Liver (tissue), 8 donors: ENCODE measurements at regions not wholly inside any gene's neighbourhood (a gene's known extent, or its start where the extent isn't known, plus 50 kb on each side); places are given as distances from the start of the nearest gene placed in this dataset.

Experiments used
- DNase-seq: peaks from one replicate; pipeline ENCODE4 v3.0.0-alpha.2; 2017; ENCODE audit warnings: low spot score
- H3K27ac ChIP-seq, 2 donors: one replicate each; pipeline ENCODE4 v1.7.0; 2013; ENCODE audit warnings: inconsistent platforms in 2 of 2, low read length in 2 of 2, control low read depth in 1 of 2, low read depth in 1 of 2, mild to moderate bottlenecking in 1 of 2
- H3K27me3 ChIP-seq, 4 donors: one replicate each; pipeline versions ENCODE4 v1.6.1 to v1.7.0; 2013; ENCODE audit warnings: low read length in 3 of 4, inconsistent platforms in 1 of 4, mild to moderate bottlenecking in 1 of 4, moderate library complexity in 1 of 4; ENCODE audit not compliant: control insufficient read depth in 4 of 4, insufficient read depth in 4 of 4
- H3K36me3 ChIP-seq, 4 donors: one replicate each; pipeline versions ENCODE4 v1.6.1 to v1.7.0; 2013; ENCODE audit warnings: low read length in 3 of 4, mild to moderate bottlenecking in 3 of 4, low read depth in 1 of 4, moderate library complexity in 1 of 4; ENCODE audit not compliant: control insufficient read depth in 4 of 4, insufficient read depth in 3 of 4
- H3K4me1 ChIP-seq, 4 donors: one replicate each; pipeline versions ENCODE4 v1.6.1 to v1.7.0; 2013; ENCODE audit warnings: low read length in 3 of 4, mild to moderate bottlenecking in 3 of 4, moderate library complexity in 1 of 4; ENCODE audit not compliant: control insufficient read depth in 4 of 4, insufficient read depth in 4 of 4
- H3K4me3 ChIP-seq, 3 donors: one replicate each; pipeline versions ENCODE4 v1.6.1 to v1.7.0; 2013; ENCODE audit warnings: low read length in 3 of 3, control low read depth in 1 of 3, low read depth in 1 of 3, mild to moderate bottlenecking in 1 of 3
- H3K9ac ChIP-seq, 2 donors: one replicate each; pipeline ENCODE4 v1.7.0; 2013; ENCODE audit warnings: low read length in 2 of 2, mild to moderate bottlenecking in 2 of 2, moderate library complexity in 2 of 2, control low read depth in 1 of 2, low read depth in 1 of 2
- H3K9me3 ChIP-seq, 4 donors: one replicate each; pipeline versions ENCODE4 v1.6.1 to v1.7.0; 2013; ENCODE audit warnings: low read length in 3 of 4; ENCODE audit not compliant: control insufficient read depth in 4 of 4
- EGR1 ChIP-seq, 2 donors: IDR thresholded peaks; 2 replicates each; pipeline ENCODE4 v1.6.1; 2016 to 2018; ENCODE audit warnings: antibody characterized with exemption in 2 of 2, low read depth in 2 of 2
- FOXA1 ChIP-seq: IDR thresholded peaks from 2 replicates; pipeline ENCODE4 v1.6.1; 2016; ENCODE audit warnings: antibody characterized with exemption
- FOXA2 ChIP-seq: IDR thresholded peaks from 2 replicates; pipeline ENCODE4 v1.6.1; 2016; ENCODE audit warnings: antibody characterized with exemption
- GABPA ChIP-seq, 2 donors: IDR thresholded peaks in 1 of 2; conservative IDR thresholded peaks in 1 of 2; 2 replicates each; pipeline ENCODE4 v1.6.1; 2016; ENCODE audit warnings: antibody characterized with exemption in 2 of 2, mild to moderate bottlenecking in 1 of 2, moderate library complexity in 1 of 2
- HNF4A ChIP-seq, 2 donors: conservative IDR thresholded peaks; 2 replicates each; pipeline ENCODE4 v1.6.1; 2016; ENCODE audit warnings: antibody characterized with exemption in 2 of 2, mild to moderate bottlenecking in 2 of 2
- HNF4G ChIP-seq: IDR thresholded peaks from 2 replicates; pipeline ENCODE4 v1.6.1; 2016; ENCODE audit warnings: antibody characterized with exemption
- JUND ChIP-seq, 2 donors: IDR thresholded peaks; 2 replicates each; pipeline ENCODE4 v1.6.1; 2016; ENCODE audit warnings: antibody characterized with exemption in 2 of 2
- NR2F2 ChIP-seq: IDR thresholded peaks from 2 replicates; pipeline ENCODE4 v1.6.1; 2016; ENCODE audit warnings: antibody characterized with exemption
- RAD21 ChIP-seq, 2 donors: IDR thresholded peaks; 2 replicates each; pipeline ENCODE4 v1.6.1; 2016; ENCODE audit warnings: antibody characterized with exemption in 2 of 2, mild to moderate bottlenecking in 2 of 2
- RXRA ChIP-seq, 2 donors: IDR thresholded peaks; 2 replicates each; pipeline ENCODE4 v1.6.1; 2017 to 2018; ENCODE audit warnings: antibody characterized with exemption in 2 of 2, mild to moderate bottlenecking in 1 of 2
- SP1 ChIP-seq: IDR thresholded peaks from 2 replicates; pipeline ENCODE4 v1.6.1; 2018; ENCODE audit warnings: antibody characterized with exemption, mild to moderate bottlenecking
- TAF1 ChIP-seq: conservative IDR thresholded peaks from 2 replicates; pipeline ENCODE4 v1.6.1; 2016; ENCODE audit warnings: antibody characterized with exemption, mild to moderate bottlenecking
- YY1 ChIP-seq: IDR thresholded peaks from 2 replicates; pipeline ENCODE4 v1.6.1; 2016; ENCODE audit warnings: antibody characterized with exemption, mild to moderate bottlenecking
- ZBTB33 ChIP-seq: IDR thresholded peaks from 2 replicates; pipeline ENCODE4 v1.6.1; 2016; ENCODE audit warnings: antibody characterized with exemption
- WGBS: extraction: QIAGEN DNeasy Blood & Tissue Kit; methylation state at CpG from one replicate; pipeline ENCODE4 v1.1.7; 2013; 5-methylcytosine and 5-hydroxymethylcytosine counted together
- TF ChIP-seq, protein P1 (sequence below): IDR thresholded peaks from 2 replicates; pipeline ENCODE4 v1.6.1; 2016; ENCODE audit warnings: antibody characterized with exemption
- TF ChIP-seq, protein P2 (sequence below): IDR thresholded peaks from 2 replicates; pipeline ENCODE4 v1.6.1; 2016; ENCODE audit warnings: antibody characterized with exemption, mild to moderate bottlenecking
- TF ChIP-seq, protein P3 (sequence below): fragments of 150-350 bp; IDR thresholded peaks from 2 replicates; pipeline ENCODE4 v1.5.1; 2017; ENCODE audit warnings: improper control_type of control experiment, low read depth, low read length; ENCODE audit not compliant: missing input control
- TF ChIP-seq, protein P4 (sequence below): IDR thresholded peaks from 2 replicates; pipeline ENCODE4 v1.6.1; 2016; ENCODE audit warnings: antibody characterized with exemption
- donor health status: healthy.
- donor health status: healthy.
- donor health status: healthy.
- donor health status: healthy.
- donor health status: healthy.

DNA sequence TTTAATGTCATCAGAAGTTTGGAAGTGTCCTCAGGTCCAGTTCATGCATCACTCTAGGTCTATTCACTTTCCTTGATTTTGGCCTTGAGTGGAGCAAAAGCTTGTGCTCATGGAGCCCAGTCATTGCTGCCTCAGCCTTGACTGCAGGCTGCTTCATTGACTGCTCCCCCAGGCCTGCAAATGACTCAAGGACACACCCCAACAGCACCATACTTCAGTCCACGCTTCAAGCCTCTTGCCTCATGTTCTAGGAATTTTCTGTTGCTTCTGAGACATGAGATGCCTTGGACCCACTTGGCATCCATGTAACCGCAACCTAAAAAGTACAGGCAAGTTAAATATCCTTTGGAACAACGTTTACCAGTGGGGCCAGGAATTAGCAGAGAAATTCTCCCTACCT, 193.7 kb downstream of the PIK3R1 start:
- no peaks in the 10 kb centered on the region for H3K9me3 ChIP-seq
- H3K27me3 ChIP-seq: no peaks in the 10 kb centered on the region
- no peak overlapping the region for H3K9ac ChIP-seq
- no peak for TF ChIP-seq ZBTB33
- TF ChIP-seq, protein P1, sequence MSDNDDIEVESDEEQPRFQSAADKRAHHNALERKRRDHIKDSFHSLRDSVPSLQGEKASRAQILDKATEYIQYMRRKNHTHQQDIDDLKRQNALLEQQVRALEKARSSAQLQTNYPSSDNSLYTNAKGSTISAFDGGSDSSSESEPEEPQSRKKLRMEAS: no peak
- no peak for TF ChIP-seq SP1
- TF ChIP-seq NR2F2: no peak
- TF ChIP-seq, protein P2, sequence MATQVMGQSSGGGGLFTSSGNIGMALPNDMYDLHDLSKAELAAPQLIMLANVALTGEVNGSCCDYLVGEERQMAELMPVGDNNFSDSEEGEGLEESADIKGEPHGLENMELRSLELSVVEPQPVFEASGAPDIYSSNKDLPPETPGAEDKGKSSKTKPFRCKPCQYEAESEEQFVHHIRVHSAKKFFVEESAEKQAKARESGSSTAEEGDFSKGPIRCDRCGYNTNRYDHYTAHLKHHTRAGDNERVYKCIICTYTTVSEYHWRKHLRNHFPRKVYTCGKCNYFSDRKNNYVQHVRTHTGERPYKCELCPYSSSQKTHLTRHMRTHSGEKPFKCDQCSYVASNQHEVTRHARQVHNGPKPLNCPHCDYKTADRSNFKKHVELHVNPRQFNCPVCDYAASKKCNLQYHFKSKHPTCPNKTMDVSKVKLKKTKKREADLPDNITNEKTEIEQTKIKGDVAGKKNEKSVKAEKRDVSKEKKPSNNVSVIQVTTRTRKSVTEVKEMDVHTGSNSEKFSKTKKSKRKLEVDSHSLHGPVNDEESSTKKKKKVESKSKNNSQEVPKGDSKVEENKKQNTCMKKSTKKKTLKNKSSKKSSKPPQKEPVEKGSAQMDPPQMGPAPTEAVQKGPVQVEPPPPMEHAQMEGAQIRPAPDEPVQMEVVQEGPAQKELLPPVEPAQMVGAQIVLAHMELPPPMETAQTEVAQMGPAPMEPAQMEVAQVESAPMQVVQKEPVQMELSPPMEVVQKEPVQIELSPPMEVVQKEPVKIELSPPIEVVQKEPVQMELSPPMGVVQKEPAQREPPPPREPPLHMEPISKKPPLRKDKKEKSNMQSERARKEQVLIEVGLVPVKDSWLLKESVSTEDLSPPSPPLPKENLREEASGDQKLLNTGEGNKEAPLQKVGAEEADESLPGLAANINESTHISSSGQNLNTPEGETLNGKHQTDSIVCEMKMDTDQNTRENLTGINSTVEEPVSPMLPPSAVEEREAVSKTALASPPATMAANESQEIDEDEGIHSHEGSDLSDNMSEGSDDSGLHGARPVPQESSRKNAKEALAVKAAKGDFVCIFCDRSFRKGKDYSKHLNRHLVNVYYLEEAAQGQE: no peak
- TF ChIP-seq RXRA (IDR thresholded peaks at IDR 0.05): no peak
- no peak for TF ChIP-seq FOXA1
- no peak for TF ChIP-seq EGR1 (IDR thresholded peaks at IDR 0.05; ENCODE audit: low read depth in 2 of 2)
- TF ChIP-seq GABPA (IDR thresholded peaks at IDR 0.05 in 1 of 2, conservative IDR thresholded peaks at IDR 0.05 in 1 of 2): no peak
- no peak for TF ChIP-seq RAD21 (IDR thresholded peaks at IDR 0.05)
- TF ChIP-seq HNF4G: no peak
- TF ChIP-seq TAF1: no peak
- TF ChIP-seq FOXA2: no peak
- no peak for TF ChIP-seq HNF4A (conservative IDR thresholded peaks at IDR 0.05)
- no peak overlapping the region for H3K27ac ChIP-seq
- no peak overlapping the region for H3K4me3 ChIP-seq
- DNase-seq: no peak
- WGBS: 92% methylated on average over 3 of the region's 3 CpGs
- peaks cover 0 to 2% (median 0%) of the 10 kb centered on the region in 4 donors for H3K4me1 ChIP-seq
- H3K36me3 ChIP-seq: peaks cover 0 to 2% (median 0%) of the 10 kb centered on the region in 4 donors

GRCh38 chr5:68411161-68411560, 195.6 kb downstream of the PIK3R1 start:
- Histone ChIP-seq H3K36me3 (peaks cover 0 to 4% (median 0%) of the 10 kb centered on the region in 4 donors), H3K4me3 (no peak overlapping the region), H3K9me3 (no peaks in the 10 kb centered on the region), H3K4me1 (no peaks in the 10 kb centered on the region), H3K27me3 (no peaks in the 10 kb centered on the region), H3K27ac (no peak overlapping the region), H3K9ac (no peak overlapping the region)
- DNase-seq: no peak
- WGBS: 93% methylated on average over 4 of the region's 4 CpGs
- TF ChIP-seq FOXA1 (no peak), ZBTB33 (no peak), JUND (IDR thresholded peaks at IDR 0.05) (no peak), EGR1 (IDR thresholded peaks at IDR 0.05; ENCODE audit: low read depth in 2 of 2) (no peak), YY1 (no peak), TAF1 (no peak), SP1 (no peak), GABPA (IDR thresholded peaks at IDR 0.05 in 1 of 2, conservative IDR thresholded peaks at IDR 0.05 in 1 of 2) (no peak), HNF4G (no peak), HNF4A (conservative IDR thresholded peaks at IDR 0.05) (no peak), FOXA2 (no peak), RXRA (IDR thresholded peaks at IDR 0.05) (no peak)
- TF ChIP-seq, protein P2: no peak
- TF ChIP-seq, protein P3, sequence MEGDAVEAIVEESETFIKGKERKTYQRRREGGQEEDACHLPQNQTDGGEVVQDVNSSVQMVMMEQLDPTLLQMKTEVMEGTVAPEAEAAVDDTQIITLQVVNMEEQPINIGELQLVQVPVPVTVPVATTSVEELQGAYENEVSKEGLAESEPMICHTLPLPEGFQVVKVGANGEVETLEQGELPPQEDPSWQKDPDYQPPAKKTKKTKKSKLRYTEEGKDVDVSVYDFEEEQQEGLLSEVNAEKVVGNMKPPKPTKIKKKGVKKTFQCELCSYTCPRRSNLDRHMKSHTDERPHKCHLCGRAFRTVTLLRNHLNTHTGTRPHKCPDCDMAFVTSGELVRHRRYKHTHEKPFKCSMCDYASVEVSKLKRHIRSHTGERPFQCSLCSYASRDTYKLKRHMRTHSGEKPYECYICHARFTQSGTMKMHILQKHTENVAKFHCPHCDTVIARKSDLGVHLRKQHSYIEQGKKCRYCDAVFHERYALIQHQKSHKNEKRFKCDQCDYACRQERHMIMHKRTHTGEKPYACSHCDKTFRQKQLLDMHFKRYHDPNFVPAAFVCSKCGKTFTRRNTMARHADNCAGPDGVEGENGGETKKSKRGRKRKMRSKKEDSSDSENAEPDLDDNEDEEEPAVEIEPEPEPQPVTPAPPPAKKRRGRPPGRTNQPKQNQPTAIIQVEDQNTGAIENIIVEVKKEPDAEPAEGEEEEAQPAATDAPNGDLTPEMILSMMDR: no peak
- TF ChIP-seq, protein P1: no peak
- TF ChIP-seq, protein P4, sequence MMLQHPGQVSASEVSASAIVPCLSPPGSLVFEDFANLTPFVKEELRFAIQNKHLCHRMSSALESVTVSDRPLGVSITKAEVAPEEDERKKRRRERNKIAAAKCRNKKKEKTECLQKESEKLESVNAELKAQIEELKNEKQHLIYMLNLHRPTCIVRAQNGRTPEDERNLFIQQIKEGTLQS: no peak
